GM10266 (cell line): ENCODE measurements at regions not wholly inside any gene's neighbourhood (a gene's known extent, or its start where the extent isn't known, plus 50 kb on each side); places are given as distances from the start of the nearest gene placed in this dataset.
"Not testable (repeated sequence)": the region's sequence is repeated elsewhere in the genome, so short reads cannot be mapped to it uniquely, and the experiment has no call there.

Experiments used
- DNase-seq: peaks from one replicate; pipeline ENCODE4 v3.0.0; 2012; ENCODE audit errors: extremely low spot score
- CTCF ChIP-seq: IDR thresholded peaks from 2 replicates; pipeline ENCODE4 v1.5.1; 2012; ENCODE audit warnings: mild to moderate bottlenecking, low read depth; ENCODE audit not compliant: control insufficient read depth, insufficient read depth; ENCODE audit errors: missing control alignments

DNA sequence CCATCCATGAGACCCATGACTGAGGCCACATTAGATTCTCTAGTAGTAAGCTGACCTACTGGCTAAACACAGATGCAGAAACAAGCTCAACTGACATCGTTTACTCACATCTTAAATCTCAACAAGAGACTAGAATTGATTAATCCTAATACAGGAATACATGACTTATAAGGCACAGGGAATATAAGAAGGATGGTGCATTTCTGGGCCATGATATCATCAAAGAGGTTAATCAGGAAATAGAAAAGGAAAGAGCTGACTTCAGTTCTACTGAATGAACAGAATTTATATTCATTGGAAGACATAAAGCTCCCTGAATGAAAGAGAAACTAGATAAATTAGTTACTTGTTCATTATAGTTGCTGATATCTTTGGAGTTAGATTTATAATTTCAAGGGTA, 1406.5 kb downstream of the STIM2 start:
- DNase-seq = no peak
- no peak for TF ChIP-seq CTCF

DNA sequence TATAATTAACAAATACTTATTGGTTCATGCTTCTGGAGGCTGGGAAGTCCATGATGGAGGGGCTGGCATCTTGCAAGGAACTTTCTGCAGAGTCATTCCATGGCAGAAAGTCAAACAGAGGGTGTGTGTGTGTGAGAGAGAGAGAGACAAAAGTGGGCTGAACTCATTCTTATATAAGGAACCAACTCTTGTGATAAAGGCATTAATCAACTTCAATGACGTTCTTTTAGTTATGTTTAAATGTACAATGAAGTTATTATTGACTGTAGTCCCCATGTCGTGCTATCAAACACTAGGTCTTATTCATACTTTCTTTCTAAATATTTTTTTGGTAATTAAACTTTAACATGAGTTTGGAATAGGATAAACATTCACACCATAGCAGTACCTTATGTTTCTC, 1408.8 kb downstream of the STIM2 start:
- no peak for DNase-seq
- TF ChIP-seq CTCF = no peak

DNA sequence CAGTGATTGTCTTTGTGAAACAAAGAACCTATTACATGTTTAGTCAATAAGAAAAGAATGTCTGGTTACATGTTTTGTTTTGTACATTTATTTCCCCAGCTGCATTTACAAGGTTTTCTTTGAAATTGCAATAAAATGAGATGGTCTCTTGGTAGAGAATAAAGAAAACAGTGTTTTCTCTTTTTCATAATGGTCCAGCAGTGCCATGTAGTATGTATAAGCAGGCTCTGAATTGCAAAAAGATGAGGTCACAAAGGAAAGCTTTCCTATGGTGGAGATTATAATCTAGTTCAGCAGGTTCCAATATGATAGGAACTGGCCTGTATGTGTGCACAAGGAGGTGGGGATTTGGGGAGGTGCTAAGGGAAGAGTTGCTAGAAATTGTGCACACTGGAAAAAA, 1417.3 kb downstream of the STIM2 start:
- no peak for DNase-seq
- no peak for TF ChIP-seq CTCF

- no peak for TF ChIP-seq CTCF
- DNase-seq = no peak
Observed at GRCh38 chr4:28278676-28279075, 1418.0 kb downstream of the STIM2 start.

- DNase-seq = no peak
- TF ChIP-seq CTCF = no peak
Observed at GRCh38 chr4:28279249-28279648, 1418.6 kb downstream of the STIM2 start.

- DNase-seq = not testable (repeated sequence)
Observed at GRCh38 chr4:28286266-28286665, 1425.6 kb downstream of the STIM2 start.

DNA sequence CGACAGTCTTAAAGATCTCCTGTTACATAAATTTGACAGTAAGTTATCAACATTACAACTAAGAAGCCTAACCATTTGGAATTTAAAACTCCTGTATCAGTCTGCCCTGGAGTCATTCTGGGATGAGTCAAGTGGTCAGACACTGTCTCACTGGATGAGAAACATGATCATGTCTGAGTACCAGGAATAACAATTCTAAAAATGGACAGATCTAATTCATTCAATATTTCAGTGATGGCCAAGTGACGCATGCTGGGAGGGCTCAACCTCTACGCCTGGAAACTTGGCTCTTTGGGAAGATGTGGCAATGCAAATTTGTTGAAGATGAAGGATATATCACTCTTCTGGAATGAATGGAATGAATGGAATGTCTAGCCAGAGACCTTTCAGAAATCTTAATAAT, 1427.2 kb downstream of the STIM2 start:
- no peak for TF ChIP-seq CTCF
- no peak for DNase-seq

GRCh38 chr4:28296239-28296638, 1435.6 kb downstream of the STIM2 start:
- TF ChIP-seq CTCF = no peak
- no peak for DNase-seq
